Right renal pelvis (tissue), 4 donors: ENCODE measurements at regions not wholly inside any gene's neighbourhood (a gene's known extent, or its start where the extent isn't known, plus 50 kb on each side); places are given as distances from the start of the nearest gene placed in this dataset.

Experiments
- DNase-seq, 4 donors: peaks; one replicate each; pipeline ENCODE4 v3.0.0-alpha.2; 2013; ENCODE audit warnings: low read depth in 4 of 4, low spot score in 3 of 4, missing footprints in 1 of 4

GRCh38 chr11:112398798-112399478 lies 138.3 kb upstream of the PLET1 start:
- DNase-seq: no peak

GRCh38 chr11:112400476-112401014 lies 139.9 kb upstream of the PLET1 start:
- DNase-seq: no peak

GRCh38 chr11:112401036-112401769 lies 140.5 kb upstream of the PLET1 start:
- DNase-seq: no peak

- DNase-seq: no peak
Measured at GRCh38 chr11:112403432-112403831, 142.8 kb upstream of the PLET1 start.

- no peak for DNase-seq
Measured at GRCh38 chr11:112404112-112404511, 143.5 kb upstream of the PLET1 start.

- no peak for DNase-seq
Measured at GRCh38 chr11:112408517-112408916, 147.9 kb upstream of the PLET1 start.

GRCh38 chr11:112410325-112410724 lies 149.7 kb upstream of the PLET1 start:
- no peak for DNase-seq

- DNase-seq: no peak
Measured at GRCh38 chr11:112412383-112412782, 151.7 kb upstream of the PLET1 start.

GRCh38 chr11:112417339-112417738 lies 156.7 kb upstream of the PLET1 start:
- no peak for DNase-seq

GRCh38 chr11:112418438-112418837 lies 157.8 kb upstream of the PLET1 start:
- DNase-seq: no peak

GRCh38 chr11:112421879-112422278 lies 161.2 kb upstream of the PLET1 start:
- no peak for DNase-seq

GRCh38 chr11:112425121-112425520 lies 164.5 kb upstream of the PLET1 start:
- no peak for DNase-seq

GRCh38 chr11:112437096-112437495 lies 176.4 kb upstream of the PLET1 start:
- DNase-seq: no peak

GRCh38 chr11:112439614-112440013 lies 179.0 kb upstream of the PLET1 start:
- DNase-seq: no peak

GRCh38 chr11:112440518-112440917 lies 179.9 kb upstream of the PLET1 start:
- DNase-seq: no peak

GRCh38 chr11:112448168-112448567 lies 187.5 kb upstream of the PLET1 start:
- DNase-seq: no peak

GRCh38 chr11:112448806-112449205 lies 188.1 kb upstream of the PLET1 start:
- no peak for DNase-seq

- no peak for DNase-seq
Measured at GRCh38 chr11:112451250-112451649, 190.6 kb upstream of the PLET1 start.

- DNase-seq: no peak
Measured at GRCh38 chr11:112453601-112454577, 193.2 kb upstream of the PLET1 start.

- no peak for DNase-seq
Measured at GRCh38 chr11:112454841-112455240, 194.2 kb upstream of the PLET1 start.

GRCh38 chr11:112455791-112456190 lies 195.1 kb upstream of the PLET1 start:
- DNase-seq: no peak
